ENCODE measurements at regions not wholly inside any gene's neighbourhood (a gene's known extent, or its start where the extent isn't known, plus 50 kb on each side); places are given as distances from the start of the nearest gene placed in this dataset.
"Not testable (repeated sequence)": the region's sequence is repeated elsewhere in the genome, so short reads cannot be mapped to it uniquely, and the experiment has no call there.

DNA sequence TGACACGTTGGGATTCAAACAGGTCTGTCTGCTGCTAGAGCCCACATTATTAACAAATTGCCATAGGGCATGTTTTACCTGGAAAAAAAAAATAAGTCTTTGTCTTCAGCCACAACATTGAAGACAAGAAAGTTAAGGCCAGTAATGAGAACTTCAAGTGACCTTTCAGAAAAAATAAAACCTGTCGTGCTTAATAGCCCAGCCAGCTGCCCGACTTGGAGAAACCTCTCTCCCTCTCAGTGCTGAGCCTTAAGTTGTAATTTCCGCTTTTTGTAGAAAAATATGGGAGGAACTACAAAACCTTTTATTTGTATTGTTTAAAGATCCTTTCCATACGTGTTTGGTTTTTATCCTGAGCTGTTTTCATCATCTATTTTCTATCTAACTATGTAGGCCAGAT lies 454.3 kb upstream of the SLITRK6 start:
- H3K9me3 ChIP-seq (ENCODE audit: low read length); H3K9ac ChIP-seq (ENCODE audit: low read length); H3K36me3 ChIP-seq (ENCODE audit: insufficient read depth, low read length); H3K4me1 ChIP-seq (ENCODE audit: insufficient read depth, low read length); H3K4me3 ChIP-seq (ENCODE audit: low read depth in 1 of 2, low read length in 2 of 2); H3K27me3 ChIP-seq (ENCODE audit: control insufficient read depth in 1 of 2, insufficient read depth in 2 of 2, low read length in 2 of 2); H3K27ac ChIP-seq (ENCODE audit: low read depth, low read length): not testable (repeated sequence)

DNA sequence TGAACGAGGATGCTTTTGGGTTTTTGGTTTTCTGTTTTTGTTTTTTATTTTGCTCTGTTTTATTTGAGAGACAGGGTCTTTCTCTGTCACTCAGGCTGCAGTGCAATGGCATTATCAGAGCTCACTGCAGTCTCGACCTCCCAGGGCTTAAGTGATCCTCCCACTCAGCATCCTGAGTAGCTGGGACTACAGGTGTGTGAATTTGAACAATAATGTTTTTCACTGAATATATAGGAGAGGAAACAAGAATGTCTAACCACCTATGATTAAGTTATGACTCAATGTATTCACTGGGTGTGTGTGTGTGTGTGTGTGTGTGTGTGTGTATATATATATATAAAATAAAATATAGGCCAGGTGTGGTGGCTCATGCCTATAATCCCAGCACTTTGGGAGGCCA lies 456.6 kb upstream of the SLITRK6 start:
- not testable (repeated sequence) for H3K27me3 ChIP-seq (ENCODE audit: control insufficient read depth in 1 of 2, insufficient read depth in 2 of 2, low read length in 2 of 2); H3K27ac ChIP-seq (ENCODE audit: low read depth, low read length); H3K4me1 ChIP-seq (ENCODE audit: insufficient read depth, low read length); H3K9me3 ChIP-seq (ENCODE audit: low read length); H3K9ac ChIP-seq (ENCODE audit: low read length); H3K4me3 ChIP-seq (ENCODE audit: low read depth in 1 of 2, low read length in 2 of 2); H3K36me3 ChIP-seq (ENCODE audit: insufficient read depth, low read length)

DNA sequence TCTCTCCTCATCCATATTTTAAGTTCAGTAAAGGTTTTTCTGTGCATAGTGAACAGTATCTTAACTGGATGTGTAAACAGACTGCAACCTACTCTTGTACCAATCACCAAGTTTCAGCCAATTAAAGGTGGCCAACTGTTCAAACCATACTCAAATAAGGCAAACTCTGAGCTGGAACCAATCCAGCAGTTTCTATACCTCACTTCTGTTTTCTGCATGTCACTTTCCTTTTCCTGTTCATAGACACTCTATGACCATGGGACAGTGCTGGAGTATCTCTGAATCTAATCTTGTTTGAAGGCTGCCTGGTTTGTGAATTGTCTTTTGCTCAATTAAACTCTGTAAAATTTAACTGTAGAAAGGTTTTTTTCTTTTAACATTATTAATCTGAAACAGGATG lies 470.3 kb upstream of the SLITRK6 start:
- no peaks in the 10 kb centered on the region for H3K36me3 ChIP-seq (ENCODE audit: insufficient read depth, low read length)
- H3K4me3 ChIP-seq (ENCODE audit: low read depth in 1 of 2, low read length in 2 of 2): no peak overlapping the region
- no peak overlapping the region for H3K9ac ChIP-seq (ENCODE audit: low read length)
- H3K27ac ChIP-seq (ENCODE audit: low read depth, low read length): no peak overlapping the region
- no peaks in the 10 kb centered on the region for H3K9me3 ChIP-seq (ENCODE audit: low read length)
- H3K4me1 ChIP-seq (ENCODE audit: insufficient read depth, low read length): no peaks in the 10 kb centered on the region
- H3K27me3 ChIP-seq (ENCODE audit: control insufficient read depth in 1 of 2, insufficient read depth in 2 of 2, low read length in 2 of 2): no peaks in the 10 kb centered on the region

GRCh38 chr13:86282442-86282841 lies 483.2 kb upstream of the SLITRK6 start:
- H3K27me3 ChIP-seq (ENCODE audit: control insufficient read depth in 1 of 2, insufficient read depth in 2 of 2, low read length in 2 of 2): no peaks in the 10 kb centered on the region
- H3K9ac ChIP-seq (ENCODE audit: low read length): no peak overlapping the region
- H3K4me3 ChIP-seq (ENCODE audit: low read depth in 1 of 2, low read length in 2 of 2): no peak overlapping the region

DNA sequence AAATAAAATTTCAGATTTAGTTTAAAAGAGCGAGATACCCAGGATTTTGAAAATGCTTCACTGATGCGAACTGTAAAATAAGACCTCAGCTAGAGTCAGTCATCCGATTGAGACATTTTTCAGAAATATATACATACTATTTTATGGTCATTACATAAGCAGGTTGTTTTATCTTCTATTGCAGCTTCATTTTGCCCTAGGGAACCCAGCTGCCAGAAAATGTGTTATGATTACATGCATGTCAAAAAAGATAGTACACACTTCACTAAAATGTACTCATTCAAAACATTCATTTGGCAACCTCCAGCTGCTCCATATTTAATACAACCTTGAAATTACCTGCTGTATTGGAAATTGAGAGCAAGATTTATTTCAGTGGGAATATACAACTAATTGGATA lies 483.8 kb upstream of the SLITRK6 start:
- Histone ChIP-seq H3K9ac (ENCODE audit: low read length) (no peak overlapping the region), H3K27me3 (ENCODE audit: control insufficient read depth in 1 of 2, insufficient read depth in 2 of 2, low read length in 2 of 2) (no peaks in the 10 kb centered on the region)

More at GRCh38 chr13:86282442-86282841, 483.2 kb upstream of the SLITRK6 start:
- no peak overlapping the region for H3K27ac ChIP-seq (ENCODE audit: low read depth, low read length)
- H3K9me3 ChIP-seq (ENCODE audit: low read length): no peaks in the 10 kb centered on the region
- no peaks in the 10 kb centered on the region for H3K36me3 ChIP-seq (ENCODE audit: insufficient read depth, low read length)
- H3K4me1 ChIP-seq (ENCODE audit: insufficient read depth, low read length): no peaks in the 10 kb centered on the region

DNA sequence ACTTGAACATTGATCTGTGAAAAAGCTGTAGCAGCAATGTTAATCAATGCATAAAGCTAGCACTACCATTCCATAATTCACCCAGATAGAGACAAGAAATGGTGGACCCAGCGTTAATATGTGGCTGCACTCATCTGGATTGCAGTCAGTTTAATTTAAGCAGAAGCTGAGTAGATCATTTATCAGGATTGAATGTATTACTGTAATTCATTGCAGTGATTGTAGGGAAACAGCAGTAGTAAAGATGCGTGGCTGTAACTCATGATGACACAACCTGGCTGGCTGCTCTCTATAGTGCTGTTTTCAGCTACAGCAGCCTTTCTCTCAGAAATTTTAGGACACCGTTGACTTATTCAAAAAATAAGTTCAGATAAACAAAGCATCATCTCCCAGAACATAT lies 499.5 kb upstream of the SLITRK6 start:
- H3K9me3 ChIP-seq (ENCODE audit: low read length): no peaks in the 10 kb centered on the region
- no peaks in the 10 kb centered on the region for H3K36me3 ChIP-seq (ENCODE audit: insufficient read depth, low read length)
- H3K4me3 ChIP-seq (ENCODE audit: low read depth in 1 of 2, low read length in 2 of 2): no peak overlapping the region
- no peaks in the 10 kb centered on the region for H3K4me1 ChIP-seq (ENCODE audit: insufficient read depth, low read length)
- H3K27ac ChIP-seq (ENCODE audit: low read depth, low read length): no peak overlapping the region
- H3K9ac ChIP-seq (ENCODE audit: low read length): no peak overlapping the region
- H3K27me3 ChIP-seq (ENCODE audit: control insufficient read depth in 1 of 2, insufficient read depth in 2 of 2, low read length in 2 of 2): no peaks in the 10 kb centered on the region

More for the DNA sequence above, 483.8 kb upstream of the SLITRK6 start:
- H3K9me3 ChIP-seq (ENCODE audit: low read length): no peaks in the 10 kb centered on the region
- no peaks in the 10 kb centered on the region for H3K4me1 ChIP-seq (ENCODE audit: insufficient read depth, low read length)
- H3K27ac ChIP-seq (ENCODE audit: low read depth, low read length): no peak overlapping the region
- no peaks in the 10 kb centered on the region for H3K36me3 ChIP-seq (ENCODE audit: insufficient read depth, low read length)
- no peak overlapping the region for H3K4me3 ChIP-seq (ENCODE audit: low read depth in 1 of 2, low read length in 2 of 2)

DNA sequence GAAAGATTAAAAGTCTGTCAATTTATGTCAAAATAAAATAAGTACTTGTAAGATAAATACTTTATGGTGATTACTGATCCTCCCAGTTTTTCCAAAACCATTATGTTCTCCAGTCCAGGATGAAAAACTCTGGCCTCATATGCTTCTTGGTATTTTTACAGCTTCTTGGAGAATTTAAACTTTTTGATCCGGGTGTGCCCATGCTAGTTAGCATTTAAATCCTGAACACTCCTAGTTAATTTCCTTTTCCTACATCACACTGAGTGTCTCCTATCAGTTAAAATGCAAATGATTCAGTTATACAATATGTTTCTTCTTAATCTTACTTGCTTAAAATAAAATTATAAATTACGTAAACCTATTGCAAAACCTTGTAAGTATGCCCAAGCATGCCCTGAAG lies 499.9 kb upstream of the SLITRK6 start:
- H3K27ac ChIP-seq (ENCODE audit: low read depth, low read length): no peak overlapping the region
- H3K4me3 ChIP-seq (ENCODE audit: low read depth in 1 of 2, low read length in 2 of 2): no peak overlapping the region
- no peaks in the 10 kb centered on the region for H3K36me3 ChIP-seq (ENCODE audit: insufficient read depth, low read length)
- no peaks in the 10 kb centered on the region for H3K27me3 ChIP-seq (ENCODE audit: control insufficient read depth in 1 of 2, insufficient read depth in 2 of 2, low read length in 2 of 2)
- no peaks in the 10 kb centered on the region for H3K9me3 ChIP-seq (ENCODE audit: low read length)
- H3K9ac ChIP-seq (ENCODE audit: low read length): no peak overlapping the region
- H3K4me1 ChIP-seq (ENCODE audit: insufficient read depth, low read length): no peaks in the 10 kb centered on the region

DNA sequence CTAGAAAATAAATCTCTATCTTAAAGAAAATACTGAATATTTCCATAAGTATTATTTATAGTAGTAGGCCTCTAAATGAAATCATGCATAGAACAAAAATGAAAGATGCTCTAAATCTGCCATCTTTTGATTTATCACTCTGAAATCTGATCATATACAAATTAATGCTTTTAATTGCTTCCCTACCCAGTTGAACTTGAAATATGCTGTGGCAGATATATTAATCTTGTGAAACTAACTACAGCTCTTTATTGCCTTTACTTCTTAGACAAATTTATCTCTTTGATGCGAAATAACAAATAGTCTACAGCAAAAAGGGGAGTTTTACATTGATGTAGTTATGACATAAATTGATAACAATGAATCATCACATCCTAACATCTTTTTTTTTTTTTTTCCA lies 510.7 kb upstream of the SLITRK6 start:
- no peaks in the 10 kb centered on the region for H3K4me1 ChIP-seq (ENCODE audit: insufficient read depth, low read length)
- no peaks in the 10 kb centered on the region for H3K9me3 ChIP-seq (ENCODE audit: low read length)
- H3K4me3 ChIP-seq (ENCODE audit: low read depth in 1 of 2, low read length in 2 of 2): no peak overlapping the region
- H3K27ac ChIP-seq (ENCODE audit: low read depth, low read length): no peak overlapping the region
- no peaks in the 10 kb centered on the region for H3K27me3 ChIP-seq (ENCODE audit: control insufficient read depth in 1 of 2, insufficient read depth in 2 of 2, low read length in 2 of 2)
- H3K36me3 ChIP-seq (ENCODE audit: insufficient read depth, low read length): no peaks in the 10 kb centered on the region
- H3K9ac ChIP-seq (ENCODE audit: low read length): no peak overlapping the region

DNA sequence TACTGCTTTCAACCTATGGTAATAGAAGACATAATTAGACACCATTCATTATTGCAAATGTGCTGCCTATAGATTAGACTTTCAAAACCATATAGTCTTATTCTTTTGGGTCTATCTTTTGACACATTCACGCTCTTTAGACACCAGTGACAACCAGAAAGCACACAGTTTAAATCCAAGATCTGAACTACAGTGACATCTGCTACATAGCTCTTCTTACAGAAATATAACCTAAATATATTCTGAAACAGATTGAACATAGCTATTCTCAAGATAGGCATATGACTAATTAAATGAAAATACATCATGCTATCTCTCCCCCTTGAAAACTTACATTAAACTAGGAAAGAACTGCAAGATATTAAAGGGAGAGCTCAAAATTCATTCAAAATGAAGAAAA lies 514.2 kb upstream of the SLITRK6 start:
- H3K9ac ChIP-seq (ENCODE audit: low read length): no peak overlapping the region
- no peak overlapping the region for H3K4me3 ChIP-seq (ENCODE audit: low read depth in 1 of 2, low read length in 2 of 2)
- no peak overlapping the region for H3K27ac ChIP-seq (ENCODE audit: low read depth, low read length)

GRCh38 chr13:86318450-86318849 lies 519.2 kb upstream of the SLITRK6 start:
- no peak overlapping the region for H3K27ac ChIP-seq (ENCODE audit: low read depth, low read length)

More for the DNA sequence above, 514.2 kb upstream of the SLITRK6 start:
- H3K4me1 ChIP-seq (ENCODE audit: insufficient read depth, low read length): no peaks in the 10 kb centered on the region
- no peaks in the 10 kb centered on the region for H3K9me3 ChIP-seq (ENCODE audit: low read length)
- no peaks in the 10 kb centered on the region for H3K36me3 ChIP-seq (ENCODE audit: insufficient read depth, low read length)
- no peaks in the 10 kb centered on the region for H3K27me3 ChIP-seq (ENCODE audit: control insufficient read depth in 1 of 2, insufficient read depth in 2 of 2, low read length in 2 of 2)

GRCh38 chr13:86324191-86324590 lies 525.0 kb upstream of the SLITRK6 start:
- Histone ChIP-seq H3K9ac (ENCODE audit: low read length) (no peak overlapping the region), H3K9me3 (ENCODE audit: low read length) (no peaks in the 10 kb centered on the region), H3K36me3 (ENCODE audit: insufficient read depth, low read length) (no peaks in the 10 kb centered on the region), H3K4me3 (ENCODE audit: low read depth in 1 of 2, low read length in 2 of 2) (no peak overlapping the region), H3K4me1 (ENCODE audit: insufficient read depth, low read length) (no peaks in the 10 kb centered on the region), H3K27ac (ENCODE audit: low read depth, low read length) (no peak overlapping the region), H3K27me3 (ENCODE audit: control insufficient read depth in 1 of 2, insufficient read depth in 2 of 2, low read length in 2 of 2) (no peaks in the 10 kb centered on the region)

More at GRCh38 chr13:86318450-86318849, 519.2 kb upstream of the SLITRK6 start:
- no peak overlapping the region for H3K9ac ChIP-seq (ENCODE audit: low read length)
- no peaks in the 10 kb centered on the region for H3K36me3 ChIP-seq (ENCODE audit: insufficient read depth, low read length)
- no peak overlapping the region for H3K4me3 ChIP-seq (ENCODE audit: low read depth in 1 of 2, low read length in 2 of 2)
- H3K9me3 ChIP-seq (ENCODE audit: low read length): no peaks in the 10 kb centered on the region
- H3K27me3 ChIP-seq (ENCODE audit: control insufficient read depth in 1 of 2, insufficient read depth in 2 of 2, low read length in 2 of 2): no peaks in the 10 kb centered on the region
- H3K4me1 ChIP-seq (ENCODE audit: insufficient read depth, low read length): no peaks in the 10 kb centered on the region

DNA sequence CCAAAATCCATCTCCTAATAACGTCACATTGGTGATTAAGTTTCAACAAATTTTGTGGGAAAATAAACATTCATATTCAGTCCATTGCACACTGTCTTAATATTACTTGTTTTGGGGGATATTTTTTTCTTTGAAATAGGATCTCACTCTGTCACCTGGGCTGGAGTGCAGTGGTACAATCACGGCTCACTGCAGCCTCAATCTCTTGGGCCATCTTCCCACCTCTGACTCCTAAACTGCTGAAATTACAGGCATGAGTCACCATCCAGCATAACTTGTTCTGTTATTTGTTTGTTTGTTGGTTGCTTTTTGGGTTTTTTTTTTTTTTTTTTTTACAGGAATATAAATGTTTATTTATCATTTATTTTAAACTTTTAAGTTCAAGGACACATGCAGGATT lies 556.1 kb upstream of the SLITRK6 start:
- Histone ChIP-seq H3K27ac (ENCODE audit: low read depth, low read length) (no peak overlapping the region), H3K27me3 (ENCODE audit: control insufficient read depth in 1 of 2, insufficient read depth in 2 of 2, low read length in 2 of 2) (no peaks in the 10 kb centered on the region), H3K4me1 (ENCODE audit: insufficient read depth, low read length) (no peaks in the 10 kb centered on the region), H3K9me3 (ENCODE audit: low read length) (no peaks in the 10 kb centered on the region), H3K36me3 (ENCODE audit: insufficient read depth, low read length) (no peaks in the 10 kb centered on the region), H3K4me3 (ENCODE audit: low read depth in 1 of 2, low read length in 2 of 2) (no peak overlapping the region), H3K9ac (ENCODE audit: low read length) (no peak overlapping the region)

Measured in muscle layer of colon (tissue), 2 donors.